Liver (tissue), 3 donors: ENCODE measurements at regions not wholly inside any gene's neighbourhood (a gene's known extent, or its start where the extent isn't known, plus 50 kb on each side); places are given as distances from the start of the nearest gene placed in this dataset.

Experiments used
- CTCF ChIP-seq: fragments of 150-350 bp; IDR thresholded peaks from 2 replicates; pipeline ENCODE4 v1.5.1; 2017; ENCODE audit warnings: improper control_type of control experiment, low read depth, low read length; ENCODE audit not compliant: missing input control
- EGR1 ChIP-seq, 2 donors: IDR thresholded peaks; 2 replicates each; pipeline ENCODE4 v1.6.1; 2016 to 2018; ENCODE audit warnings: antibody characterized with exemption in 2 of 2, low read depth in 2 of 2
- FOXA1 ChIP-seq: IDR thresholded peaks from 2 replicates; pipeline ENCODE4 v1.6.1; 2016; ENCODE audit warnings: antibody characterized with exemption
- GABPA ChIP-seq, 2 donors: IDR thresholded peaks in 1 of 2; conservative IDR thresholded peaks in 1 of 2; 2 replicates each; pipeline ENCODE4 v1.6.1; 2016; ENCODE audit warnings: antibody characterized with exemption in 2 of 2, mild to moderate bottlenecking in 1 of 2, moderate library complexity in 1 of 2
- HNF4A ChIP-seq, 2 donors: conservative IDR thresholded peaks; 2 replicates each; pipeline ENCODE4 v1.6.1; 2016; ENCODE audit warnings: antibody characterized with exemption in 2 of 2, mild to moderate bottlenecking in 2 of 2
- JUND ChIP-seq, 2 donors: IDR thresholded peaks; 2 replicates each; pipeline ENCODE4 v1.6.1; 2016; ENCODE audit warnings: antibody characterized with exemption in 2 of 2
- MAX ChIP-seq: IDR thresholded peaks from 2 replicates; pipeline ENCODE4 v1.6.1; 2016; ENCODE audit warnings: antibody characterized with exemption
- RAD21 ChIP-seq, 2 donors: IDR thresholded peaks; 2 replicates each; pipeline ENCODE4 v1.6.1; 2016; ENCODE audit warnings: antibody characterized with exemption in 2 of 2, mild to moderate bottlenecking in 2 of 2
- RXRA ChIP-seq, 2 donors: IDR thresholded peaks; 2 replicates each; pipeline ENCODE4 v1.6.1; 2017 to 2018; ENCODE audit warnings: antibody characterized with exemption in 2 of 2, mild to moderate bottlenecking in 1 of 2
- TAF1 ChIP-seq: conservative IDR thresholded peaks from 2 replicates; pipeline ENCODE4 v1.6.1; 2016; ENCODE audit warnings: antibody characterized with exemption, mild to moderate bottlenecking
- YY1 ChIP-seq: IDR thresholded peaks from 2 replicates; pipeline ENCODE4 v1.6.1; 2016; ENCODE audit warnings: antibody characterized with exemption, mild to moderate bottlenecking
- TF ChIP-seq, protein P1 (sequence below): IDR thresholded peaks from 2 replicates; pipeline ENCODE4 v1.6.1; 2016; ENCODE audit warnings: antibody characterized with exemption, mild to moderate bottlenecking
- TF ChIP-seq, protein P2 (sequence below): IDR thresholded peaks from 2 replicates; pipeline ENCODE4 v1.6.1; 2016; ENCODE audit warnings: antibody characterized with exemption
- donor health status: healthy.
- donor health status: healthy.

DNA sequence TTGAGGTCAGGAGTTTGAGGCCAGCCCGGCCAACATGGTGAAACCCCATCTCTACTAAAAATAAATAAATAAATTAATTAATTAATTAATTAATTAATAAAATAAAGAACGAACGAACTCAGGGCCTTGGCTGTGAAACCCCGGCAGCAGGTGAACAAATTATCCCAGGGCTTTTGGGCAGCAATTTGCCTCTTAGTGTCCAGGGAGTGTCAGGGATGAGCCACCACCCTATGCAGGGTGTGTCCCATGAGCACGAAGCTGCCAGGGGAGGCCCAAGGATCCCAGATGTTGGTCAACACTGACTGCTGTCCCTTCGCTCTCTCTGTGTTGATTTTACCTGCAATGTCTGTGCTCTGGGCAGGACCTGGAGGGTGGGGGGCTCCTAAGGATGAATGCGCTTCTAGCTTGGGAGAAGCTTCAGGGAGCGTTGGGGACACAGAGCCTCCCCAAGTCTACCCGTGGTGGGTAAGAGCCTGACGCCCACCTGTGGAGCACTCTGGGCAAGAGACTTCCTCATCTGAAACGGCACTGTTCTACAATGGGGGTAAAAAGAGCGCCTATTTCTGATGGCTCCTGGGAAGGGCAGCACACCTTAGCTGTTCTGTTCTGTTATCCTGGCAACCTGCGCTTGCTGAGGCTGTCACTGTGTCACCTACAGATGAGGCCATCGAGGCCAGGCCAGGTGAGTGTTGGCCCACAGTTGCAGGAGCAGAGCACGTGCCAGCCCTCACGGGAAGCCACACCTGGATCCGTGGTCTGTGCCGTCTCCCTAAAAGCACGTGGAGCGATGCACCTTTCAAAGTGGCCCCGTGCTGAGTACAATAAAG, 125.5 kb upstream of the CDH4 start:
- no peak for TF ChIP-seq CTCF
- TF ChIP-seq YY1: no peak
- TF ChIP-seq RXRA (IDR thresholded peaks at IDR 0.05): no peak
- TF ChIP-seq, protein P1, sequence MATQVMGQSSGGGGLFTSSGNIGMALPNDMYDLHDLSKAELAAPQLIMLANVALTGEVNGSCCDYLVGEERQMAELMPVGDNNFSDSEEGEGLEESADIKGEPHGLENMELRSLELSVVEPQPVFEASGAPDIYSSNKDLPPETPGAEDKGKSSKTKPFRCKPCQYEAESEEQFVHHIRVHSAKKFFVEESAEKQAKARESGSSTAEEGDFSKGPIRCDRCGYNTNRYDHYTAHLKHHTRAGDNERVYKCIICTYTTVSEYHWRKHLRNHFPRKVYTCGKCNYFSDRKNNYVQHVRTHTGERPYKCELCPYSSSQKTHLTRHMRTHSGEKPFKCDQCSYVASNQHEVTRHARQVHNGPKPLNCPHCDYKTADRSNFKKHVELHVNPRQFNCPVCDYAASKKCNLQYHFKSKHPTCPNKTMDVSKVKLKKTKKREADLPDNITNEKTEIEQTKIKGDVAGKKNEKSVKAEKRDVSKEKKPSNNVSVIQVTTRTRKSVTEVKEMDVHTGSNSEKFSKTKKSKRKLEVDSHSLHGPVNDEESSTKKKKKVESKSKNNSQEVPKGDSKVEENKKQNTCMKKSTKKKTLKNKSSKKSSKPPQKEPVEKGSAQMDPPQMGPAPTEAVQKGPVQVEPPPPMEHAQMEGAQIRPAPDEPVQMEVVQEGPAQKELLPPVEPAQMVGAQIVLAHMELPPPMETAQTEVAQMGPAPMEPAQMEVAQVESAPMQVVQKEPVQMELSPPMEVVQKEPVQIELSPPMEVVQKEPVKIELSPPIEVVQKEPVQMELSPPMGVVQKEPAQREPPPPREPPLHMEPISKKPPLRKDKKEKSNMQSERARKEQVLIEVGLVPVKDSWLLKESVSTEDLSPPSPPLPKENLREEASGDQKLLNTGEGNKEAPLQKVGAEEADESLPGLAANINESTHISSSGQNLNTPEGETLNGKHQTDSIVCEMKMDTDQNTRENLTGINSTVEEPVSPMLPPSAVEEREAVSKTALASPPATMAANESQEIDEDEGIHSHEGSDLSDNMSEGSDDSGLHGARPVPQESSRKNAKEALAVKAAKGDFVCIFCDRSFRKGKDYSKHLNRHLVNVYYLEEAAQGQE: no peak
- TF ChIP-seq GABPA (IDR thresholded peaks at IDR 0.05 in 1 of 2, conservative IDR thresholded peaks at IDR 0.05 in 1 of 2): no peak
- no peak for TF ChIP-seq JUND (IDR thresholded peaks at IDR 0.05)
- no peak for TF ChIP-seq EGR1 (IDR thresholded peaks at IDR 0.05; ENCODE audit: low read depth in 2 of 2)
- TF ChIP-seq FOXA1: no peak
- no peak for TF ChIP-seq TAF1
- TF ChIP-seq, protein P2, sequence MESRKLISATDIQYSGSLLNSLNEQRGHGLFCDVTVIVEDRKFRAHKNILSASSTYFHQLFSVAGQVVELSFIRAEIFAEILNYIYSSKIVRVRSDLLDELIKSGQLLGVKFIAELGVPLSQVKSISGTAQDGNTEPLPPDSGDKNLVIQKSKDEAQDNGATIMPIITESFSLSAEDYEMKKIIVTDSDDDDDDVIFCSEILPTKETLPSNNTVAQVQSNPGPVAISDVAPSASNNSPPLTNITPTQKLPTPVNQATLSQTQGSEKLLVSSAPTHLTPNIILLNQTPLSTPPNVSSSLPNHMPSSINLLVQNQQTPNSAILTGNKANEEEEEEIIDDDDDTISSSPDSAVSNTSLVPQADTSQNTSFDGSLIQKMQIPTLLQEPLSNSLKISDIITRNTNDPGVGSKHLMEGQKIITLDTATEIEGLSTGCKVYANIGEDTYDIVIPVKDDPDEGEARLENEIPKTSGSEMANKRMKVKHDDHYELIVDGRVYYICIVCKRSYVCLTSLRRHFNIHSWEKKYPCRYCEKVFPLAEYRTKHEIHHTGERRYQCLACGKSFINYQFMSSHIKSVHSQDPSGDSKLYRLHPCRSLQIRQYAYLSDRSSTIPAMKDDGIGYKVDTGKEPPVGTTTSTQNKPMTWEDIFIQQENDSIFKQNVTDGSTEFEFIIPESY: no peak
- no peak for TF ChIP-seq MAX
- TF ChIP-seq RAD21 (IDR thresholded peaks at IDR 0.05): no peak
- TF ChIP-seq HNF4A (conservative IDR thresholded peaks at IDR 0.05): no peak
